ENCODE measurements at regions not wholly inside any gene's neighbourhood (a gene's known extent, or its start where the extent isn't known, plus 50 kb on each side); places are given as distances from the start of the nearest gene placed in this dataset.
A peak's percentile ranks its signal among the peaks of the same experiment; 100 is the strongest.

GRCh38 chr6:10310826-10311225, 104.0 kb downstream of the TFAP2A start:
- Histone ChIP-seq H3K18ac (ENCODE audit: low read length) (peak overlapping the region; percentile 32), H3K4me2 (ENCODE audit: low read length) (no peak overlapping the region), H3K27me3 (ENCODE audit: insufficient read depth, low read length) (no peaks in the 10 kb centered on the region), H2BK12ac (ENCODE audit: low read length) (peak overlapping the region; percentile 29), H2BK120ac (ENCODE audit: insufficient read depth, low read length, poor library complexity) (peak overlapping the region; percentile 35), H2AFZ (ENCODE audit: insufficient read depth, low read length, poor library complexity) (no peak overlapping the region), H2BK5ac (ENCODE audit: low read depth, low read length, poor library complexity) (peak overlapping the region; percentile 16), H3K27ac (ENCODE audit: low read depth, low read length) (no peak overlapping the region), H3K9me3 (ENCODE audit: insufficient read depth, low read depth, low read length) (no peaks in the 10 kb centered on the region), H4K91ac (ENCODE audit: low read depth, low read length) (peak overlapping the region; percentile 39), H2AK5ac (ENCODE audit: low read length) (peak overlapping the region; percentile 55), H3K36me3 (ENCODE audit: control insufficient read depth in 1 of 2, insufficient read depth in 2 of 2, low read length in 2 of 2) (no peaks in the 10 kb centered on the region), H3K4me3 (ENCODE audit: low read depth, low read length) (no peak overlapping the region), H3K23ac (ENCODE audit: low read length) (no peak overlapping the region), H3K4ac (ENCODE audit: low read depth, low read length) (no peak overlapping the region), H3K4me1 (ENCODE audit: control insufficient read depth in 1 of 2, insufficient read depth in 2 of 2, low read length in 2 of 2) (peaks cover 18 to 25% of the 10 kb centered on the region in 2 experiments), H4K12ac (ENCODE audit: low read depth, low read length) (no peak overlapping the region), H3K14ac (ENCODE audit: low read length) (peak overlapping the region; percentile 11), H3K79me1 (ENCODE audit: low read length) (peaks cover 14% of the 10 kb centered on the region), H3K79me2 (ENCODE audit: control insufficient read depth, insufficient read depth, low read length, poor library complexity) (no peaks in the 10 kb centered on the region), H4K8ac (ENCODE audit: low read depth, low read length) (no peak overlapping the region), H3K9ac (ENCODE audit: low read length) (no peak overlapping the region)
- WGBS (ENCODE audit: extremely low coverage, insufficient coverage, insufficient read length), result no CpG with 5 or more reads among the region's 10 CpGs
- DNase-seq, result no peak

- H4K12ac ChIP-seq (ENCODE audit: low read depth, low read length), result no peak overlapping the region
- no peak overlapping the region for H3K4ac ChIP-seq (ENCODE audit: low read depth, low read length)
- peaks cover 16 to 21% of the 10 kb centered on the region in 2 experiments for H3K4me1 ChIP-seq (ENCODE audit: control insufficient read depth in 1 of 2, insufficient read depth in 2 of 2, low read length in 2 of 2)
- no peak overlapping the region for H2BK120ac ChIP-seq (ENCODE audit: insufficient read depth, low read length, poor library complexity)
- H2BK12ac ChIP-seq (ENCODE audit: low read length), result no peak overlapping the region
- no peak overlapping the region for H3K9ac ChIP-seq (ENCODE audit: low read length)
- no peaks in the 10 kb centered on the region for H3K27me3 ChIP-seq (ENCODE audit: insufficient read depth, low read length)
- H3K23ac ChIP-seq (ENCODE audit: low read length), result no peak overlapping the region
- no peak overlapping the region for H3K18ac ChIP-seq (ENCODE audit: low read length)
- H2AFZ ChIP-seq (ENCODE audit: insufficient read depth, low read length, poor library complexity), result no peak overlapping the region
- no peaks in the 10 kb centered on the region for H3K9me3 ChIP-seq (ENCODE audit: insufficient read depth, low read depth, low read length)
- H2BK5ac ChIP-seq (ENCODE audit: low read depth, low read length, poor library complexity), result no peak overlapping the region
- no peak overlapping the region for H3K4me2 ChIP-seq (ENCODE audit: low read length)
- no peak overlapping the region for H2AK5ac ChIP-seq (ENCODE audit: low read length)
- no CpG with 5 or more reads among the region's 4 CpGs for WGBS (ENCODE audit: extremely low coverage, insufficient coverage, insufficient read length)
- DNase-seq, result no peak
- no peaks in the 10 kb centered on the region for H3K79me2 ChIP-seq (ENCODE audit: control insufficient read depth, insufficient read depth, low read length, poor library complexity)
- H4K8ac ChIP-seq (ENCODE audit: low read depth, low read length), result no peak overlapping the region
- no peak overlapping the region for H3K27ac ChIP-seq (ENCODE audit: low read depth, low read length)
- H3K14ac ChIP-seq (ENCODE audit: low read length), result no peak overlapping the region
- peaks cover 12% of the 10 kb centered on the region for H3K79me1 ChIP-seq (ENCODE audit: low read length)
- no peak overlapping the region for H3K4me3 ChIP-seq (ENCODE audit: low read depth, low read length)
- no peak overlapping the region for H4K91ac ChIP-seq (ENCODE audit: low read depth, low read length)
- H3K36me3 ChIP-seq (ENCODE audit: control insufficient read depth in 1 of 2, insufficient read depth in 2 of 2, low read length in 2 of 2), result no peaks in the 10 kb centered on the region
These were observed 104.6 kb downstream of the TFAP2A start for GRCh38 chr6:10310330-10310653.

GRCh38 chr6:10309457-10310329, 105.2 kb downstream of the TFAP2A start:
- H3K9ac ChIP-seq (ENCODE audit: low read length), result no peak overlapping the region
- no peak overlapping the region for H3K4me2 ChIP-seq (ENCODE audit: low read length)
- no peak overlapping the region for H3K14ac ChIP-seq (ENCODE audit: low read length)
- no peaks in the 10 kb centered on the region for H3K9me3 ChIP-seq (ENCODE audit: insufficient read depth, low read depth, low read length)
- H4K91ac ChIP-seq (ENCODE audit: low read depth, low read length), result no peak overlapping the region
- no peak overlapping the region for H3K23ac ChIP-seq (ENCODE audit: low read length)
- H3K79me2 ChIP-seq (ENCODE audit: control insufficient read depth, insufficient read depth, low read length, poor library complexity), result no peaks in the 10 kb centered on the region
- no peaks in the 10 kb centered on the region for H3K27me3 ChIP-seq (ENCODE audit: insufficient read depth, low read length)
- WGBS (ENCODE audit: extremely low coverage, insufficient coverage, insufficient read length), result no CpG with 5 or more reads among the region's 7 CpGs
- H4K12ac ChIP-seq (ENCODE audit: low read depth, low read length), result no peak overlapping the region
- H3K4ac ChIP-seq (ENCODE audit: low read depth, low read length), result no peak overlapping the region
- peak overlapping the region; percentile 23 for H2BK12ac ChIP-seq (ENCODE audit: low read length)
- peaks cover 13 to 18% of the 10 kb centered on the region in 2 experiments for H3K4me1 ChIP-seq (ENCODE audit: control insufficient read depth in 1 of 2, insufficient read depth in 2 of 2, low read length in 2 of 2)
- H4K8ac ChIP-seq (ENCODE audit: low read depth, low read length), result no peak overlapping the region
- no peak overlapping the region for H3K18ac ChIP-seq (ENCODE audit: low read length)
- no peaks in the 10 kb centered on the region for H3K36me3 ChIP-seq (ENCODE audit: control insufficient read depth in 1 of 2, insufficient read depth in 2 of 2, low read length in 2 of 2)
- H2BK120ac ChIP-seq (ENCODE audit: insufficient read depth, low read length, poor library complexity), result no peak overlapping the region
- H2AFZ ChIP-seq (ENCODE audit: insufficient read depth, low read length, poor library complexity), result no peak overlapping the region
- DNase-seq, result peak; percentile 7 to 81
- peaks cover 11% of the 10 kb centered on the region for H3K79me1 ChIP-seq (ENCODE audit: low read length)
- H3K4me3 ChIP-seq (ENCODE audit: low read depth, low read length), result no peak overlapping the region
- H3K27ac ChIP-seq (ENCODE audit: low read depth, low read length), result peak overlapping the region; percentile 14
- no peak overlapping the region for H2AK5ac ChIP-seq (ENCODE audit: low read length)
- H2BK5ac ChIP-seq (ENCODE audit: low read depth, low read length, poor library complexity), result no peak overlapping the region

- H4K8ac ChIP-seq (ENCODE audit: low read depth, low read length), result no peak overlapping the region
- no CpG with 5 or more reads among the region's 3 CpGs for WGBS (ENCODE audit: extremely low coverage, insufficient coverage, insufficient read length)
These were observed 107.4 kb downstream of the TFAP2A start for GRCh38 chr6:10307476-10307875.

More at GRCh38 chr6:10307476-10307875, 107.4 kb downstream of the TFAP2A start:
- H3K27ac ChIP-seq (ENCODE audit: low read depth, low read length), result no peak overlapping the region
- no peak overlapping the region for H3K4me2 ChIP-seq (ENCODE audit: low read length)
- no peak overlapping the region for H3K18ac ChIP-seq (ENCODE audit: low read length)
- H3K14ac ChIP-seq (ENCODE audit: low read length), result peak overlapping the region; percentile 35
- H3K36me3 ChIP-seq (ENCODE audit: control insufficient read depth in 1 of 2, insufficient read depth in 2 of 2, low read length in 2 of 2), result no peaks in the 10 kb centered on the region
- no peak for DNase-seq
- H3K4ac ChIP-seq (ENCODE audit: low read depth, low read length), result no peak overlapping the region
- peaks cover 9% of the 10 kb centered on the region for H3K79me1 ChIP-seq (ENCODE audit: low read length)
- H2BK12ac ChIP-seq (ENCODE audit: low read length), result peak overlapping the region; percentile 85
- H3K9me3 ChIP-seq (ENCODE audit: insufficient read depth, low read depth, low read length), result no peaks in the 10 kb centered on the region
- H2BK120ac ChIP-seq (ENCODE audit: insufficient read depth, low read length, poor library complexity), result no peak overlapping the region
- no peak overlapping the region for H2AFZ ChIP-seq (ENCODE audit: insufficient read depth, low read length, poor library complexity)
- no peak overlapping the region for H4K12ac ChIP-seq (ENCODE audit: low read depth, low read length)
- peaks cover 8 to 10% of the 10 kb centered on the region in 2 experiments for H3K4me1 ChIP-seq (ENCODE audit: control insufficient read depth in 1 of 2, insufficient read depth in 2 of 2, low read length in 2 of 2)
- no peak overlapping the region for H3K4me3 ChIP-seq (ENCODE audit: low read depth, low read length)
- H3K79me2 ChIP-seq (ENCODE audit: control insufficient read depth, insufficient read depth, low read length, poor library complexity), result no peaks in the 10 kb centered on the region
- no peak overlapping the region for H2AK5ac ChIP-seq (ENCODE audit: low read length)
- H3K9ac ChIP-seq (ENCODE audit: low read length), result no peak overlapping the region
- H2BK5ac ChIP-seq (ENCODE audit: low read depth, low read length, poor library complexity), result no peak overlapping the region
- H3K27me3 ChIP-seq (ENCODE audit: insufficient read depth, low read length), result no peaks in the 10 kb centered on the region
- no peak overlapping the region for H4K91ac ChIP-seq (ENCODE audit: low read depth, low read length)
- H3K23ac ChIP-seq (ENCODE audit: low read length), result no peak overlapping the region
